Fibroblast of the conjunctiva (primary cell): ENCODE measurements at regions not wholly inside any gene's neighbourhood (a gene's known extent, or its start where the extent isn't known, plus 50 kb on each side); places are given as distances from the start of the nearest gene placed in this dataset.

Experiments
- DNase-seq: peaks from one replicate; pipeline ENCODE4 v3.0.0-alpha.2; 2010; ENCODE audit warnings: low read depth

DNA sequence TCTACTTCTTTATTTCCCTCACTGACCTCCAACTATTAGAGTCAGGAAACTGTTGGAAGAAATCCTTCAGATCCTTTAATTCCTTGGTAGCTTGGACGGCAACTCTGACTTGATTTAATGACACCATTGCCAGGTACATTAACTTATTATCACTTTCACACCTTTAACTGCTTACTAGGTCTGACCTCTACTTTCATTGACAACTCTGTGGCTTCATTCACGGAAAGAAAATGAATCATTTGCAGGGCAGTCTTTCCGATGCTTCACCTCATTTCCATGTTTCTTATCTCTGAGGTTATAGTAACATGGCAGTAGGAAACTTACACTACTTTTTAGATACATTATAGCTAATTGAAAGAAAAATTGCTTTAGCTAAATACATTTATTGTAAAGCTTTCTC lies 82.6 kb upstream of the PDGFD start:
- no peak for DNase-seq

DNA sequence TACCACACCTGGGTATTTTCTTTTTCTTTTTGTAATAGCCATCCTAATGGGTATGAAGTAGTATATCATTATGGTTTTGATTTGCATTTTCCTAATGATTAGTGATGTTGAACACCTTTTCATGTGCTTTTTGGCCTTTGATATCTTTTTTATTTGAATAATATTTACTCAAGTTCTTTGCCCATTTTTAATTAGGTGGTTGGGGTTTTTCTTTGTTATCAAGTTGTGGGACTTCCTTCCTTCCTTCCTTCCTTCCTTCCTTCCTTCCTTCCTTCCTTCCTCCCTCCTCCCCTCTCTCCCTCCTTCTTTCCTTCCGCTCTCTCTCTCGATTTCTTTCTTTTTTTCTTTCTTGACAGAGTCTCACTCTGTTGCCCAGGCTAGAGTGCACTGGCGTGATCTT lies 75.0 kb upstream of the PDGFD start:
- no peak for DNase-seq

DNA sequence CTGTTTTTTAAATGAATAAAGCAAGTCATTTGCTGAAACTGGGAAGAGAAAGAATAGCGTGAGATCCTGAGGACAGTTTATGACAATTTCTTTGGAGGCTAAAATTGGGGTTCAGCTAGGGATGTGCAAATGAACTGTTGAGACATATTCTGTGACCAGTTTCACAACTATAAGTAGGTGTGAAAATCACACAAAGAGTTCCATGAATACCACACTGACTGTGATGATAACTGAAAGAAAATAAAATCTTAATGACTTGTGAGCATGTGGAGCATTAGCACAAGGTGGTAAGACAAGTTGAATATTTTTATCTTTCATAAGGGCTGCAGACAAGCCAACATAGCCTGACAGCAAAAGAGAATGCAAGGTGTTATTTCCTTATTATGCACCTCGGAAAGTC lies 61.1 kb upstream of the PDGFD start:
- no peak for DNase-seq

DNA sequence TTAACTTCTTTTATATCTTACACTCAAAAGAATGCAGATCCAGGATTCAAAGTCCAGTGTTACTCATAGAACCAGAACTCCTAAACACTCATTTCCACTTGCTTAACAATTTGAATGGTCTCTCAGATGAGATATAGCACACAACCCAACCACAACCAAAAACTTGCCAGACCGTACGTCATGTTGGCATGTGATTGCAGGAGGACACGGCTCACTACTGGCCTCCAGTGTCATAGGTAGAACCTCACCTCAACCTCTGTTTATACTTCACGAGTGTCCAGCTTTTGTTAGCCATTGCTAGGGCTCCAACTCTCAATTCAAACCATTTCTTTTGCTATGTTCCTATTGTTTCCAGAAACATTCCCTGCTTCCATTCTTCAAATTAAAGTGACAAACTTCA lies 58.5 kb upstream of the PDGFD start:
- no peak for DNase-seq

DNA sequence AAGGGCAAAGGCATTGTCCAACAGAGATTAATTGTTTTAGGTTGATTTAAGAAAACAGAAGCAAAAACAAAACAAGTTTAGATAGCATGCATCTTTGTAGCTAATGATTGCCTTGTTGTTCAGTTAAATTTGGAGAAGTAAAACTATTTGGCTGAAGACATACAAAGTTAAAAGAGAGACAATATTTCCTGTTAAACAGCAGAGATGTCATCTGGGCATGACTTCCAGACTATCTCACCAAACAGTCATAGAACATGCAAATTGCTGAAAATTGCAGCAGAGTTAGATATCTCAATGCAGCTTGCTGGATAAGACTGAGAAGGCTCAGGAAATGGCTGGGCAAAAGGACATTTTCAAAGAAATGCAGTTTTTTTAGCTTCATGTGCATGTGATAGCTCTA lies 57.5 kb upstream of the PDGFD start:
- no peak for DNase-seq

DNA sequence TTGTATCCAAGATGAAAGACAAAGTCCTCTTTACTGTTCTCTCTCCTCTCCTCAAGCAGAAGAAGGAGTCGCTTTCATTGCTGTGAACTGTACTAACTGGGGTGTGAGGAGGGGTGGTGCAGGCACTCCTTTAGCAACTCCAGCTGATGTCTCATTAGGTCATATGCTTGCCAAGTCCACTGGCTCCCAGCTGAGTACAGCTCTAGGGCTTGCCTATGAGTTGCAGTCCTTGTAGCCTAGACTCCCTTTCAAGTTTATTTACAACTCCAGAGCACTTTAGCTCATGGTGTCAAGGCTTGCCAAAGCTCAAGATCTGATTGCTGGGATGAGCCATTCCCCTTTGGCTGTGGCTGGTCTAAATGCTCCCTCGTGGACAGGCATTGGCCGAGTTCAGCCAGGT lies 55.1 kb upstream of the PDGFD start:
- DNase-seq: no peak

DNA sequence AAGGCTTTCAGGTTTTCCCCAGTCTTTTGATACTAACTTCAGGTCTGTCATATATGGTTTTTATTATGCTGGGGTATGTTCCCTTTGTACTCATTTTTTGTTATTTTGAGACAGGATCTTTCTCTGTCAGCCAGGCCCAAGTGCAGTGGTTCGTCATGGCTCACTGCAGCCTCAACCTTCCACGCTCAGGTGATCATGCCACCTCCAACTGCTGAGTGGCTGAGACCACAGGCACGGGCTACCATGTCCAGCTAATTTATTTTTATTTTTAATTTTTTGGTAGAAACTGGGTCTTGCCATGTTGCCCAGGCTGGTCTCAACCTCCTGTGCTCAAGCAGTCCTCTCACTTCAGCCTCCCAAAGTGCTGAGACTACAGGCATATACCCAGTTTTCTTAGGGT lies 50.6 kb upstream of the PDGFD start:
- DNase-seq: no peak
